Posterior cingulate gyrus (tissue), 11 donors: ENCODE measurements at regions not wholly inside any gene's neighbourhood (a gene's known extent, or its start where the extent isn't known, plus 50 kb on each side); places are given as distances from the start of the nearest gene placed in this dataset.
"Not testable (repeated sequence)": the region's sequence is repeated elsewhere in the genome, so short reads cannot be mapped to it uniquely, and the experiment has no call there.

Experiments
- DNase-seq, 10 donors: peaks; one replicate each; pipeline versions ENCODE4 v3.0.0 to v3.0.0-alpha.2; 2020 to 2021; ENCODE audit warnings: mixed read lengths in 3 of 10
- intact Hi-C: fragments of 100-400 bp; cut with DNase I; formaldehyde crosslinking; loops from one replicate; pipeline ENCODE4 v1.15.1; 2023

GRCh38 chr7:93750986-93751385 lies 139.6 kb downstream of the TFPI2 start:
- intact Hi-C loops: no loop called here
- no peak for DNase-seq

- no peak for DNase-seq
- intact Hi-C loops: no loop called here
Measured at GRCh38 chr7:93747019-93747418, 143.5 kb downstream of the TFPI2 start.

GRCh38 chr7:93739424-93739823 lies 151.1 kb downstream of the TFPI2 start:
- DNase-seq: no peak
- intact Hi-C loops: no loop called here

GRCh38 chr7:93737953-93738352 lies 152.6 kb downstream of the TFPI2 start:
- intact Hi-C loops: no loop called here
- DNase-seq: no peak

DNA sequence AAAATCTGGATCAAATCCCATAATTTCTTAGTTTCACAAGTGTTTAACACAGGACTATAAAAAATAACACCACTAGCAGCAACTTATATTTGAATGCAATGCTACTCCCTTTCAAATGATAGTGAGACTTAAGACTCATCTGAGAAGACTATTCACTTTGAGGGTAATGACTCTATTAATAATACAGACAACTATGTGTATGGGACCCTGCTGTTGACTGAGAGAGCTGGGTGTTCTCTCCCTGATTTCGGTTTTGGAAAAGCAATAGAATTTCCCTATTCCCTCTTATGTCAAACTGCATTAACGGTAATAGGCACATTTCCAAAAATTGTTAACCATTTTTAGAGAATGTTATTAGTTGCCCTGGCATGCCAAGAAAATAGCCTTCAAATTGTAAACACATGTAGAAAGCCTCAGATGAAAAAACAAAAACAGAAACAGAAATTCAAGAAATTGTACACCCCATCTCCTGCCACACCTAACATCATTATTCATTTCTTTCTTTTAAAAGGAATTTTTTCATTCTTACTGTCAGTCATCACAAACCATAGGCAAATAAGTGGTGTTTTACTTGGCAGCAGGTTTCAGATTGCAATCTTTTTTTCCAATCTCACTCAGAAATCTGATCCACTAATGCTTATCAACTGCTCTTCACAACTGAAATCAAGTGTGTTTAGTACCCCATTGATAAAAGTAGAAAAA lies 153.7 kb downstream of the TFPI2 start:
- intact Hi-C loops: no loop called here
- no peak for DNase-seq

DNA sequence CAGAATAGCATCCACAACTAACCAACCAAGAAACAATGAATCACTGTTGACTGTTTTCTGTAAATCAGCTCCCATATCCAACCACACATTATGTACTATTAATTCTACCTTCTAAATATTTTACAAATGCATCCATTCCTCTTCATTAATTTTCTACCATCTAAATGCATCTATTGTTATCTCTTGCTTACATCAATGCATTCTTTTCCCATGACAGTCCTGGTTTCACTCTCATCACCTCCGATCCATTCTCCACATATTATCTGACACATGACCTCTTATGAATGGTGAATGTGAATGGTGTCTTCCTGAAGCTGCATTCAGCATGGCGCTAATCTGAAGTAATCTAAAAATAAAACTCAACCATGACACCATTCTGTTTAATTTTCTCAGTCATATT lies 153.8 kb upstream of the CALCR start:
- DNase-seq: no peak
- intact Hi-C loops: no loop called here

GRCh38 chr7:93725954-93726353 lies 151.4 kb upstream of the CALCR start:
- intact Hi-C loops: no loop called here
- no peak for DNase-seq

DNA sequence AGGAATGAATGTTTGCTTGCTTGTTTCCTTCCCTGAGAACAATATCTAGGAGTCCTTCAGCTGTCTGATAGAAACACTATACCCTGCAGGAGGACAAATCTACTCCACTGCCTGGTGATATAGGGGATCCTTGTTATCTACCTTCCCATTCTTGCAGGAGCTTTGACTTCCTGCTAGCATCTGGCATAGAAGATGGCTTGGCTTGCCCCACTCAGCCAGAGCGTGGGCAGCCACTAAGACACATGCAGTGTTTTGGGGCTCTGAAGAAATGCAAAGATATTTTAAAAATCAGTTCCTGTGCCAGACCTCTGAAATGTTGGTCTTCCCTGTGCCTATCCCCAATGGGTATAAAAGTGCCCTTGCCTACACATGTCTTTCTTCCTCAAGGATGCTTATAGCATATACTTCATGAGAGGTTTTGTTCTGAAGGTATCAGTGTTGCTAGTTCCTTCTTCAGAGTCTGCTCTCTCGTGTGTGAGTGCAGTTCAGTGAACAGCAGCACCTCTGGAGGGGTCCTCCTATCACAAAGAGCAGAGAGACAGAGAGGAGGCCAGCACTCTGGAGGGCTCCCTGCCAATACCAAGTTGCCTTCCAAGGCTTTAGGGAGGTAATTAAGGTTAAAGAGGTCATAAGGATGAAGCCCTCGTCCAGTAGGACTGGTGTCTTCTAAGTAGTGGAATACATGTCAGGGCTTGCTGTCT lies 149.1 kb upstream of the CALCR start:
- peak in 2 of 10 donors; percentile 52 to 61 for DNase-seq
- intact Hi-C loops: no loop called here

DNA sequence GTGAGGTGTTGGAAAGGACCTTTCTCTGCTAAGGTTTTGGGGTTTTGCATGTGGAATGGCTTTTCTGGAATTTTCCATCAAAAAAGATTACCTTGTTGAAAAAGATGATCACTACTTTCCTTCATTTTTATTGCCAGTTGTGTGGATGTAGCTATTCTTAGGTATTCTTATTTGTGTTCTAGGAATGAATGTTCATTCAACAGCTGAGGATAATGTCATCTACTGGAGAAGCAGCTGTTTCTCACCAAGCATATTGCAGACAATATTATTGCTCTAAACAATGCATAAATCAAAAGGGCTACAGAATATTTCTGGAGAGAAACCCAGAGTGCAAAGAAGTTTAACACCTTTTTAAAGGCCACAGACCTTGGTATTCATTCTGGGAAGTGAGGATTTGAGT lies 145.6 kb upstream of the CALCR start:
- intact Hi-C loops: no loop called here

DNA sequence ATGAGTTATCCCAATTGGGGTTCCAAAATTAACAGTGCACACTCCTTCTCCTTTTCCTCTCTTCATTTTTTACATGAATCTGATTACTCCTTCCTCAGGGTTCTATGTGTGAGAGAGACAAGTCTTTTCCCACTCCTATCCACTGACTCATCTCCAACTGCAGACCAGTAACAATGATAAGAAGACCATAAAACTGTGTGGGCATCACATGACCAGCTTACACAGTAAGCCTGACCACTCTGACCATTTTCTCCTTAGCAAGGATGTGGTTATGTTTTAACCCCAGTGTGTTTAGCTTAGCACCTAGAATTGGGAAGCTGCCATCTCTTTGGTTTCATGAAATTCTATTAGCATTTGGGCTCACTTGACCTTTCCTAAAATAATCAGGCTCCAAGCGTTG lies 145.0 kb upstream of the CALCR start:
- no peak for DNase-seq
- intact Hi-C loops: no loop called here

More for the DNA sequence above, 145.6 kb upstream of the CALCR start:
- no peak for DNase-seq

GRCh38 chr7:93717217-93717900 lies 142.8 kb upstream of the CALCR start:
- intact Hi-C loops: no loop called here
- no peak for DNase-seq

- intact Hi-C loops: no loop called here
- DNase-seq: peak in 8 of 10 donors; percentile 3 to 77 (median 17)
Measured at GRCh38 chr7:93715234-93715633, 140.7 kb upstream of the CALCR start.

DNA sequence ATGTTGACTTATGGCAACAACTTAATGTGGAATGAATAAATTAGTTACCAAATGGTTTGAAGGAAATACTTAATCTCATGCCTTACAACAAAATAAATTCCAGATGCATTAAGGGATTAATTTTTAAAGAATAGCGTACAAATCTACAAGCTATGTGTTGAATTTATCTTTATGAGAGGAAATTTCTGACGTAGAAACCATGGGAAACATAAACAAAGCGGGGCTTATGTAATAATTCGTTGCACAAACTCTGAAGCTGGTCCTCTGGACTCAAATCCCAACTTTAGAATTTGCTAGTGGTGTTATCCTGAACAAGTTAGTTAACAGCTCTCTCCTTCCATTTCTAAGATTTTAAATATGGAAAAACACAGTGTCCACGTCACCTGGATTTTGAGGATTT lies 137.4 kb upstream of the CALCR start:
- intact Hi-C loops: no loop called here
- DNase-seq: no peak

DNA sequence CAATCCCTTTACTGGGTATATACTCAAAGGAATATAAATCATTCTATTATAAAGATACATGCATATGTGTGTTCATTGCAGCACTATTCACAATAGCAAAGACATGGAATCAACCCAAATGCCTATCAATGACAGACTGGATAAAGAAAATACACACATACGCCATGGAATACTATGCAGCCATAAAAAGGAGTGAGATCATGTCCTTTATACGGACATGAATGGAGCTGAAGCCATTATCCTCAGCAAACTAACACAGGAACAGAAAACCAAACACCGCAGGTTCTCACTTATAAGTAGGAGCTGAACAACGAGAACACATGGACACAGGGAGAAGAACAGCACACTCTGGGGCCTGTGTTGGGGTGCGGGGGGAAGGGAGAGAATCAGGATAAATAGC lies 133.7 kb upstream of the CALCR start:
- intact Hi-C loops: not testable (repeated sequence)

DNA sequence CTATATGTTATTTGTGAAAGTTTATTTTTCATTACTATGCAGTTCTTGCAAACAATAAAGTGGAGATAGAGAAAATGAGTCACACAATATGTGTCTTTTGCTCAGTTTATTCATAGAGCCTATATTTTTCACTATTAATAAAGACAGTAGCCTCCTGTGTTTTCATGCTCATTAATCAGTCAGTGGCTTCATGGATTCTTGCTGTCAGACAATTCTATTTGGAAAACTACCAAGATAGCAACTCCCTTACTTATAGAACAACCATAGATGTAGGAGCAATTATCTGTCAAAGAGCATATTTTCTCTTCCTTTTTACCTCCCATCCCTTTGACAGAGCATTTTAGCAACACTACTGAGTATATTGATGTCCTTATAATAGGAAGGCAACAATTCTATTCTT lies 132.7 kb upstream of the CALCR start:
- DNase-seq: no peak
- intact Hi-C loops: no loop called here

More for the DNA sequence above, 133.7 kb upstream of the CALCR start:
- DNase-seq: not testable (repeated sequence)

DNA sequence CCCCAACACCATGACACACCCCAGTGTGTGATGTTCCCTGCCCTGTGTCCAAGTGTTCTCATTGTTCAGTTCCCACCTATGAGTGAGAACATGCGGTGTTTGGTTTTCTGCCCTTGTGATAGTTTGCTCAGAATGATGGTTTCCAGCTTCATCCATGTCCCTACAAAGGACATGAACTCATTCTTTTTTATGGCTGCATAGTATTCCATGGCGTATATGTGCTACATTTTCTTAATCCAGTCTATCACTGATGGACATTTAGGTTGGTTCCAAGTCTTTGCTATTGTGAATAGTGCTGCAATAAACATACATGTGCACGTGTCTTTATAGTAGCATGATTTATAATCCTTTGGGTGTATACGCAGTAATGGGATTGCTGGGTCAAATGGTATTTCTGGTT lies 131.6 kb upstream of the CALCR start:
- intact Hi-C loops, DNase-seq: not testable (repeated sequence)

DNA sequence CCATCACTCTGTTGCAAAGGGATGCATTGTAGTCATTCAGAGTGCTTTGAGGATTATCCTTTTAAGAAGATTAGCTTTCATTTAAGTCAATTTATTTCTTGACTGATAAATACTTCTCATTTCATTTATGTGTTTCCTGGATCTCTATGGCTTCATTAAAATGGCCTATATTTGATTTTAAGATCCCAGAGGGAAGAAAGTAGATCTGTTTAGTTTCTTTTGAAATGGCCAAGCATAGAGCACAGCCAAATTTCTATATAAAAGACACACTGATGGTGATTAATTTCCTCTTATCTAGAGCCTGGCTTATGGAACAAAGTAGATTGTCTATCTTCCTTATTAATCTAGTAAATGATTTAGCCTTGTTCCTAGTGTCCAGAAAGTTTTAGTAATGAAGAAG lies 129.7 kb upstream of the CALCR start:
- intact Hi-C loops: no loop called here
- no peak for DNase-seq

GRCh38 chr7:93697901-93698300 lies 123.4 kb upstream of the CALCR start:
- no peak for DNase-seq
- intact Hi-C loops: no loop called here

- no peak for DNase-seq
- intact Hi-C loops: no loop called here
Measured at GRCh38 chr7:93693796-93694195, 119.3 kb upstream of the CALCR start.

GRCh38 chr7:93690021-93690420 lies 115.5 kb upstream of the CALCR start:
- intact Hi-C loops: no loop called here
- DNase-seq: no peak

GRCh38 chr7:93678185-93678584 lies 103.7 kb upstream of the CALCR start:
- no peak for DNase-seq
- intact Hi-C loops: no loop called here
